KMS-11 (cell line): ENCODE measurements at regions not wholly inside any gene's neighbourhood (a gene's known extent, or its start where the extent isn't known, plus 50 kb on each side); places are given as distances from the start of the nearest gene placed in this dataset.

Experiments used
- H2AFZ ChIP-seq: fragments of 200-600 bp; sonication (generic); 2 replicates; pipeline ENCODE4 v1.6.1; 2016; ENCODE audit warnings: antibody characterized with exemption, mixed run types, low read depth
- H3K27ac ChIP-seq: fragments of 200-600 bp; sonication (generic); 2 replicates; pipeline ENCODE4 v1.6.1; 2016; ENCODE audit warnings: mild to moderate bottlenecking, mixed run types
- H3K27me3 ChIP-seq: fragments of 200-600 bp; sonication (generic); 2 replicates; pipeline ENCODE4 v1.6.1; 2017; ENCODE audit warnings: mild to moderate bottlenecking, low read depth, mixed run types, moderate library complexity; ENCODE audit not compliant: insufficient read depth
- H3K36me3 ChIP-seq: fragments of 200-600 bp; sonication (generic); 2 replicates; pipeline ENCODE4 v1.6.1; 2017; ENCODE audit warnings: mild to moderate bottlenecking, mixed run types; ENCODE audit not compliant: insufficient read depth
- H3K4me1 ChIP-seq: fragments of 200-600 bp; sonication (generic); 2 replicates; pipeline ENCODE4 v1.6.1; 2016; ENCODE audit warnings: mild to moderate bottlenecking, low read depth, mixed run types; ENCODE audit not compliant: poor library complexity, severe bottlenecking
- H3K4me2 ChIP-seq: fragments of 200-600 bp; sonication (generic); 2 replicates; pipeline ENCODE4 v1.7.0; 2016; ENCODE audit warnings: mild to moderate bottlenecking, mixed run types
- H3K4me3 ChIP-seq: fragments of 200-600 bp; sonication (generic); IDR thresholded peaks from 2 replicates; pipeline ENCODE4 v1.6.1; 2017; ENCODE audit warnings: low read depth, low read length, mixed read lengths; ENCODE audit not compliant: insufficient read depth
- H3K79me2 ChIP-seq: fragments of 200-600 bp; sonication (generic); 2 replicates; pipeline ENCODE4 v1.6.1; 2016; ENCODE audit warnings: low read depth, mixed run types; ENCODE audit not compliant: insufficient read depth
- H3K9ac ChIP-seq: fragments of 200-600 bp; sonication (generic); 2 replicates; pipeline ENCODE4 v1.6.1; 2016; ENCODE audit warnings: mild to moderate bottlenecking, mixed run types
- H4K20me1 ChIP-seq: fragments of 200-600 bp; sonication (generic); 2 replicates; pipeline ENCODE4 v1.6.1; 2016; ENCODE audit warnings: mild to moderate bottlenecking, mixed run types; ENCODE audit not compliant: insufficient read depth
- CTCF ChIP-seq: fragments of 200-600 bp; sonication (generic); conservative IDR thresholded peaks from 2 replicates; pipeline ENCODE4 v1.6.1; 2017; ENCODE audit warnings: low read depth, mild to moderate bottlenecking, antibody characterized with exemption, low read length, moderate library complexity, mixed read lengths

GRCh38 chr13:76421011-76421410 is 465.2 kb downstream of the KCTD12 start:
- H4K20me1 ChIP-seq: no peaks in the 10 kb centered on the region
- no peaks in the 10 kb centered on the region for H3K4me1 ChIP-seq
- no peak overlapping the region for H3K4me3 ChIP-seq
- no peaks in the 10 kb centered on the region for H3K27me3 ChIP-seq
- H3K27ac ChIP-seq: no peak overlapping the region
- no peak overlapping the region for H3K4me2 ChIP-seq
- H3K36me3 ChIP-seq: no peaks in the 10 kb centered on the region
- TF ChIP-seq CTCF: no peak
- H3K9ac ChIP-seq: no peak overlapping the region
- H3K79me2 ChIP-seq: no peaks in the 10 kb centered on the region
- no peak overlapping the region for H2AFZ ChIP-seq

- Histone ChIP-seq H3K27ac (no peak overlapping the region), H3K4me2 (no peak overlapping the region), H4K20me1 (no peaks in the 10 kb centered on the region), H3K9ac (no peak overlapping the region), H3K27me3 (no peaks in the 10 kb centered on the region), H3K36me3 (no peaks in the 10 kb centered on the region), H2AFZ (no peak overlapping the region), H3K79me2 (no peaks in the 10 kb centered on the region), H3K4me3 (no peak overlapping the region), H3K4me1 (no peaks in the 10 kb centered on the region)
- no peak for TF ChIP-seq CTCF
Observed at GRCh38 chr13:76418404-76418803, 467.8 kb downstream of the KCTD12 start.

- Histone ChIP-seq H3K27ac (no peak overlapping the region), H3K79me2 (no peaks in the 10 kb centered on the region), H3K4me3 (no peak overlapping the region), H3K4me2 (no peak overlapping the region), H3K4me1 (no peaks in the 10 kb centered on the region), H2AFZ (no peak overlapping the region), H3K27me3 (no peaks in the 10 kb centered on the region), H3K36me3 (no peaks in the 10 kb centered on the region), H4K20me1 (no peaks in the 10 kb centered on the region), H3K9ac (no peak overlapping the region)
- TF ChIP-seq CTCF: no peak
Observed at GRCh38 chr13:76414320-76414719, 471.9 kb downstream of the KCTD12 start.

- Histone ChIP-seq H3K36me3 (no peaks in the 10 kb centered on the region), H3K4me3 (no peak overlapping the region), H3K4me2 (no peak overlapping the region), H3K27me3 (no peaks in the 10 kb centered on the region), H3K79me2 (no peaks in the 10 kb centered on the region), H2AFZ (no peak overlapping the region), H3K9ac (no peak overlapping the region), H3K4me1 (no peaks in the 10 kb centered on the region), H3K27ac (no peak overlapping the region), H4K20me1 (no peaks in the 10 kb centered on the region)
- TF ChIP-seq CTCF: no peak
Observed at GRCh38 chr13:76406243-76406642, 480.0 kb downstream of the KCTD12 start.

- Histone ChIP-seq H3K9ac (no peak overlapping the region), H3K27me3 (no peaks in the 10 kb centered on the region), H3K79me2 (no peaks in the 10 kb centered on the region), H3K4me1 (peaks cover 22% of the 10 kb centered on the region), H3K36me3 (no peaks in the 10 kb centered on the region), H3K4me3 (no peak overlapping the region), H2AFZ (no peak overlapping the region), H3K27ac (no peak overlapping the region), H3K4me2 (no peak overlapping the region), H4K20me1 (no peaks in the 10 kb centered on the region)
- no peak for TF ChIP-seq CTCF
Observed at GRCh38 chr13:76398425-76398824, 487.8 kb downstream of the KCTD12 start.
